ENCODE measurements at regions not wholly inside any gene's neighbourhood (a gene's known extent, or its start where the extent isn't known, plus 50 kb on each side); places are given as distances from the start of the nearest gene placed in this dataset.

GRCh38 chr14:43141636-43142191 is 1365.4 kb downstream of the FSCB start:
- Histone ChIP-seq H3K4me2 (no peak overlapping the region), H3K4me1 (ENCODE audit: insufficient read depth) (no peaks in the 10 kb centered on the region), H3K36me3 (ENCODE audit: insufficient read depth) (no peaks in the 10 kb centered on the region), H3K79me2 (replicated peaks; ENCODE audit: insufficient read depth) (no peaks in the 10 kb centered on the region), H3K9me2 (ENCODE audit: insufficient read depth) (no peaks in the 10 kb centered on the region; the same call in 1 of the 2 replicates), H3K27ac (ENCODE audit: low read depth) (no peak overlapping the region), H4K20me1 (replicated peaks; ENCODE audit: insufficient read depth) (no peaks in the 10 kb centered on the region), H3K4me3 (no peak overlapping the region), H3K27me3 (ENCODE audit: insufficient read depth) (no peaks in the 10 kb centered on the region), H3F3A (replicated peaks; ENCODE audit: low read depth) (no peaks in the 10 kb centered on the region), H2AFZ (peak overlapping the region; percentile 19; the same call in 1 of the 2 replicates)
- Mint-ChIP-seq H3K4me1 (no peaks in the 10 kb centered on the region), H3K9me3 (peaks cover 11% of the 10 kb centered on the region; the same call in 2 of the 3 replicates), H3K27ac (no peak overlapping the region), H3K36me3 (ENCODE audit: low read depth) (peaks cover 9% of the 10 kb centered on the region; the same call in 2 of the 3 replicates), H3K27me3 (ENCODE audit: insufficient read depth, low read depth, poor library complexity) (peaks cover 4% of the 10 kb centered on the region), H3K4me3 (no peak overlapping the region)
- TF ChIP-seq NANOG (IDR thresholded peaks at IDR 0.05; ENCODE audit: borderline replicate concordance): no peak
- TF ChIP-seq, protein P1, sequence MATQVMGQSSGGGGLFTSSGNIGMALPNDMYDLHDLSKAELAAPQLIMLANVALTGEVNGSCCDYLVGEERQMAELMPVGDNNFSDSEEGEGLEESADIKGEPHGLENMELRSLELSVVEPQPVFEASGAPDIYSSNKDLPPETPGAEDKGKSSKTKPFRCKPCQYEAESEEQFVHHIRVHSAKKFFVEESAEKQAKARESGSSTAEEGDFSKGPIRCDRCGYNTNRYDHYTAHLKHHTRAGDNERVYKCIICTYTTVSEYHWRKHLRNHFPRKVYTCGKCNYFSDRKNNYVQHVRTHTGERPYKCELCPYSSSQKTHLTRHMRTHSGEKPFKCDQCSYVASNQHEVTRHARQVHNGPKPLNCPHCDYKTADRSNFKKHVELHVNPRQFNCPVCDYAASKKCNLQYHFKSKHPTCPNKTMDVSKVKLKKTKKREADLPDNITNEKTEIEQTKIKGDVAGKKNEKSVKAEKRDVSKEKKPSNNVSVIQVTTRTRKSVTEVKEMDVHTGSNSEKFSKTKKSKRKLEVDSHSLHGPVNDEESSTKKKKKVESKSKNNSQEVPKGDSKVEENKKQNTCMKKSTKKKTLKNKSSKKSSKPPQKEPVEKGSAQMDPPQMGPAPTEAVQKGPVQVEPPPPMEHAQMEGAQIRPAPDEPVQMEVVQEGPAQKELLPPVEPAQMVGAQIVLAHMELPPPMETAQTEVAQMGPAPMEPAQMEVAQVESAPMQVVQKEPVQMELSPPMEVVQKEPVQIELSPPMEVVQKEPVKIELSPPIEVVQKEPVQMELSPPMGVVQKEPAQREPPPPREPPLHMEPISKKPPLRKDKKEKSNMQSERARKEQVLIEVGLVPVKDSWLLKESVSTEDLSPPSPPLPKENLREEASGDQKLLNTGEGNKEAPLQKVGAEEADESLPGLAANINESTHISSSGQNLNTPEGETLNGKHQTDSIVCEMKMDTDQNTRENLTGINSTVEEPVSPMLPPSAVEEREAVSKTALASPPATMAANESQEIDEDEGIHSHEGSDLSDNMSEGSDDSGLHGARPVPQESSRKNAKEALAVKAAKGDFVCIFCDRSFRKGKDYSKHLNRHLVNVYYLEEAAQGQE (IDR thresholded peaks at IDR 0.05; ENCODE audit: unreplicated experiment): no peak
- TF ChIP-seq CTCF (conservative IDR thresholded peaks at IDR 0.05; ENCODE audit: low read depth in 2 of 2): no peak
- no peak for TF ChIP-seq EZH2 (IDR thresholded peaks at IDR 0.05; ENCODE audit: low read depth, unreplicated experiment)
- no peak for TF ChIP-seq POLR2AphosphoS5 (IDR thresholded peaks at IDR 0.05; ENCODE audit: low read depth)
- TF ChIP-seq ZNF331 (CRISPR knock-in tag; IDR thresholded peaks at IDR 0.05; ENCODE audit: low read depth): no peak
- TF ChIP-seq ZNF462 (CRISPR knock-in tag; IDR thresholded peaks at IDR 0.05): no peak
- no peak for TF ChIP-seq CREB1 (CRISPR knock-in tag; IDR thresholded peaks at IDR 0.05; ENCODE audit: low read depth)
- TF ChIP-seq JUNB (IDR thresholded peaks at IDR 0.05; ENCODE audit: unreplicated experiment): no peak
- TF ChIP-seq, protein P2, sequence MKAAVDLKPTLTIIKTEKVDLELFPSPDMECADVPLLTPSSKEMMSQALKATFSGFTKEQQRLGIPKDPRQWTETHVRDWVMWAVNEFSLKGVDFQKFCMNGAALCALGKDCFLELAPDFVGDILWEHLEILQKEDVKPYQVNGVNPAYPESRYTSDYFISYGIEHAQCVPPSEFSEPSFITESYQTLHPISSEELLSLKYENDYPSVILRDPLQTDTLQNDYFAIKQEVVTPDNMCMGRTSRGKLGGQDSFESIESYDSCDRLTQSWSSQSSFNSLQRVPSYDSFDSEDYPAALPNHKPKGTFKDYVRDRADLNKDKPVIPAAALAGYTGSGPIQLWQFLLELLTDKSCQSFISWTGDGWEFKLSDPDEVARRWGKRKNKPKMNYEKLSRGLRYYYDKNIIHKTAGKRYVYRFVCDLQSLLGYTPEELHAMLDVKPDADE (IDR thresholded peaks at IDR 0.05): no peak
- no peak for TF ChIP-seq ZNF114 (CRISPR knock-in tag; IDR thresholded peaks at IDR 0.05)
- TF ChIP-seq STAT1 (IDR thresholded peaks at IDR 0.05; ENCODE audit: unreplicated experiment): no peak
- TF ChIP-seq EZH2phosphoT487 (IDR thresholded peaks at IDR 0.05; ENCODE audit: unreplicated experiment): no peak
- DNase-seq (ENCODE audit: low spot score) (no peak), ATAC-seq (no peak)

All from GM23338 (cell line).